Astrocyte of the cerebellum (primary cell): ENCODE measurements at regions not wholly inside any gene's neighbourhood (a gene's known extent, or its start where the extent isn't known, plus 50 kb on each side); places are given as distances from the start of the nearest gene placed in this dataset.
"Not testable (repeated sequence)": the region's sequence is repeated elsewhere in the genome, so short reads cannot be mapped to it uniquely, and the experiment has no call there.

Source experiments
- DNase-seq: peaks from one replicate; pipeline ENCODE4 v3.0.0-alpha.2; 2011; ENCODE audit warnings: low read depth
- H3K4me3 ChIP-seq: 2 replicates; pipeline ENCODE4 v1.5.1; 2011; ENCODE audit warnings: mild to moderate bottlenecking, low read depth, low read length, moderate library complexity
- in situ Hi-C: cut with HindIII; loops from 2 replicates; pipeline ENCODE4 v1.10.0; 2017; ENCODE audit warnings: low sequenced_read_pairs
- TF ChIP-seq, protein P1 (sequence below): IDR thresholded peaks from 2 replicates; pipeline ENCODE4 v1.5.1; 2012; ENCODE audit warnings: low read length, low read depth, moderate library complexity, mild to moderate bottlenecking; ENCODE audit errors: missing control alignments

DNA sequence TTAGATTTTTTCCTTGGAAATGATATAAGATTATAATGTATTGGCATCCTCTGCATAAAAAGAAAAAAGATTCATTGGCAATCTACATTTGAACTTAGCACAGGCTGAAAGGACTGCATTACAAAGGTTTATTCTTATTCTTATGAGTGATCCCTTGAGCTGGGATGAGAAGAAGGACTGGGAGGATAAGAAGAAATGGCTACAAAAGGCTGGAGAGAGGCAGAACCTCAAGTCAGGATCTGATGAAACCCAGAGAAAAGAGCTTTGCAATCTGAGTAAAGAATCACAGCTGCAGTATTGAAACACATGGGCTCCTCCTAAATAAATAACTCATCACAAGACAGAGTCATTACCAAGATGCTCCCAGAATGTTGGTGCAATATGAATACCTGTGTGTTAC lies 1635.4 kb upstream of the FLRT2 start:
- in situ Hi-C loops = no loop called here
- no peak for DNase-seq
- H3K4me3 ChIP-seq = no peak overlapping the region
- TF ChIP-seq, protein P1, sequence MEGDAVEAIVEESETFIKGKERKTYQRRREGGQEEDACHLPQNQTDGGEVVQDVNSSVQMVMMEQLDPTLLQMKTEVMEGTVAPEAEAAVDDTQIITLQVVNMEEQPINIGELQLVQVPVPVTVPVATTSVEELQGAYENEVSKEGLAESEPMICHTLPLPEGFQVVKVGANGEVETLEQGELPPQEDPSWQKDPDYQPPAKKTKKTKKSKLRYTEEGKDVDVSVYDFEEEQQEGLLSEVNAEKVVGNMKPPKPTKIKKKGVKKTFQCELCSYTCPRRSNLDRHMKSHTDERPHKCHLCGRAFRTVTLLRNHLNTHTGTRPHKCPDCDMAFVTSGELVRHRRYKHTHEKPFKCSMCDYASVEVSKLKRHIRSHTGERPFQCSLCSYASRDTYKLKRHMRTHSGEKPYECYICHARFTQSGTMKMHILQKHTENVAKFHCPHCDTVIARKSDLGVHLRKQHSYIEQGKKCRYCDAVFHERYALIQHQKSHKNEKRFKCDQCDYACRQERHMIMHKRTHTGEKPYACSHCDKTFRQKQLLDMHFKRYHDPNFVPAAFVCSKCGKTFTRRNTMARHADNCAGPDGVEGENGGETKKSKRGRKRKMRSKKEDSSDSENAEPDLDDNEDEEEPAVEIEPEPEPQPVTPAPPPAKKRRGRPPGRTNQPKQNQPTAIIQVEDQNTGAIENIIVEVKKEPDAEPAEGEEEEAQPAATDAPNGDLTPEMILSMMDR = no peak

DNA sequence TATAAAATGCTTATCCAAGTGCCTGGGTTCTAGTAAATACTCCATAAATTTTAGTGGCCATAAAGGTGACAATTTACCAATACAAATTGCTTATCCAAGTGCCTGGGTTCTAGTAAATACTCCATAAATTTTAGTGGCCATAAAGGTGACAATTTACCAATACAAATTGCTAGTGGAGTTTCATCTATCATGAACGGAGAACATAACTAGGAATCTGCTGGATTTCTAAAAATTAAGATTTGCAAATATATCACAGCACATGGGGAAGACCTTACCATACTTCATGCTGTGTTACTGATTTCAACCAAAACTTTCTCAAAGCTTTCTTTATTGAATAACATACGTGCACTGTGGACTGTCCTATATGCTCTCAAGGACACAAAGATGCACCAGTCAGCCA lies 1631.4 kb upstream of the FLRT2 start:
- DNase-seq, in situ Hi-C loops, H3K4me3 ChIP-seq: not testable (repeated sequence)

DNA sequence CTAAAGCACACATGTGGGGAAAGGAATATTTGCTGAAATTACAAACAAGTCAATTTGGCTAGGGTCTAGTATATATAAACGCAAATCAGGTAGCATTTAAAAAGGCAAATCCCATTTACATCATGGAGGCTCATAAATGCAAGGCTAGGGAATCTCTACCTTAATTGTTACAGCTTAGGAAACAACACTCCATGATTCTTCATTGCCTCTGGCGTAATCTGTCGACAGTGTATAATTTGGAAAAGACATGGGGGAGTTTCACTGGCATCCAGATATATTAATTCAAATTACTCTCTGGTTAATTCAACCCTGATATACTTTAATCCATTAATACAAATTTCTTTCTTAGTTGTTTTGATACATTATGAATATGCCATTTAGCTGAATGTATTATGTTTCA lies 1630.2 kb upstream of the FLRT2 start:
- TF ChIP-seq, protein P1 = no peak
- no peak overlapping the region for H3K4me3 ChIP-seq
- DNase-seq = no peak

DNA sequence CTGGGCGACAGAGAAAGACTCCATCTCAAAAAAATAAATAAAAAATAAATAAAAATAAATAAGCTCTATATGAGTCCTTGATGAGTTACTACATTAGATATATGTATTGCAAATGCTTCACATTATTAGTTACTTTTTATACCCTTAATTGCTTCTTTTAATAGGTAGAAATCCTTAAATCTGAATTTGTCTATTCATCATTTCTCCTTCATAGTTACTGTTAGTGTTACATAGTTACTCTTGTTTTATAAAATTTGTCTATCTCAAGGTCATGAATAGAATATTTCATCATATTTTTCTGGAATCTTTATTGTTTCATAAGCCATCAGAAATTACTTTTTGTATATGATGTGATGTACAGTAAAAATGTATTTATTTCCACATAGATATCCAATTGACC lies 1624.8 kb upstream of the FLRT2 start:
- DNase-seq = no peak
- in situ Hi-C loops = no loop called here
- TF ChIP-seq, protein P1 = no peak
- H3K4me3 ChIP-seq = no peak overlapping the region

More for the DNA sequence above, 1630.2 kb upstream of the FLRT2 start:
- in situ Hi-C loops = no loop called here

DNA sequence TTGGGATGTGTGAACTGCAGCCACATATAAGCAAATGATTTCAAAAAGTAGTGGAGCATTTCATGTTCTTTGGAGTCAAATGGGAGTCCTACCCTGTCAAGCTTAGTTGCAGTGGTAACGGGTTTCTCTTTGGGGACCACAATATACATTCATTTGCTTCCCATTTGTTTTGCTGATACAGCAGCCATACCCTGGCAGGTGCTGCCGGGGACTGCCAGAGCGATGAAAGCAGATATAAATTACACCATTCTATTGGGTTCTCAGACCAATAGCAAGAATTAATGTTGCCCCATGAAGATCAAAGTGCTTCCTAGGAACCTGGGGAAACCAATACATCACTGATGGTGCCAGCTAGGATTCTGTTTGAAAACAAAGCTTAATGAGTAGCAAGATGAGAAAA lies 1621.5 kb upstream of the FLRT2 start:
- TF ChIP-seq, protein P1 = no peak
- H3K4me3 ChIP-seq = no peak overlapping the region
- in situ Hi-C loops = no loop called here
- no peak for DNase-seq

DNA sequence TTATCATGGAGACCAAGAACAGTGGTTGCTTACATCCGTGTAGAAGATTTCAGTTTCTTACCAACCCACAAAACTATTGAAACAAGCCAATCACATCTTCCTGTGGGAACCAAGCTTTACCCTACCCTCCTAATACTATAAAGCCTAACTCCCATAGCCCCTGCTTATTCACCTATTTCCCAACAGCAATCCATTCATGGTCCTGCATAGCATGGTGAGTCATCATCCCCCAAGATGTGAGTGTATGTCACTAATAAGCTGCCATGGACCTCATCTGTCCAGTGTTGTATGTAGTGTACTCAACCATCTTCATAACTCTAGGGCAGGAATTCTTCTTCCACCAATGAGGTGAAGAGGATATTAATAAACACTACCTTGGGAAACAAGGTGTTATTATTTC lies 1620.4 kb upstream of the FLRT2 start:
- TF ChIP-seq, protein P1 = no peak
- no peak for DNase-seq
- no peak overlapping the region for H3K4me3 ChIP-seq
- in situ Hi-C loops = no loop called here

DNA sequence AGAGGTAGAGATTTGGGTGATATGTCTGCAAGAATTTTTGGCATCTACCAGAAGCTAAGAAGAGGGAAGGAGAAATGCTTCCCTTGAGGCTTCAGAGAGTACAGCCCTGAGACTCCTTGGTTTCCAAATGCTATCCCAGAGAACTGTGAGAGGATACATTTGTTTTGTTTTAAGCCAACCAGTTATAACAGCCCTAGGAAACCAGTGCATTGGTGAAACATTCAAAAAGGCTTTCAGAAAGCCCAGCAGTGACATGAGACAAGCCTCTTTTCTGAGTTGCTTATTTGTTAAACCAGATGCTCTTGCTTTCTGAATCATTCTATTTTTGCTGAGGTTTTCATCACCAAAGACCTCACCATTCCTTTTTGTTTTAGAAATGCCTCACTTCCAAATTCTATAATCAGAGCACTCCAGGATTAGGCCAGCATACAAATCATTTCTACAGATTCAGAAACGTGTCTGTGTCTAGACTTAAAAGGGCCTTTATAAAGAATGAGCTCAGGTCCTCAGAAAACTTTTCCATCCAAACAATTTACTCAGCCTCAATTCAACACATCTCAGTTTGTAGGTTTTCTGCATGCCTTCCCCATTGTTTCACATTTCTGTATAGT lies 1617.8 kb upstream of the FLRT2 start:
- DNase-seq = no peak
- TF ChIP-seq, protein P1 = no peak
- in situ Hi-C loops = no loop called here
- H3K4me3 ChIP-seq = no peak overlapping the region
